ENCODE measurements at regions not wholly inside any gene's neighbourhood (a gene's known extent, or its start where the extent isn't known, plus 50 kb on each side); places are given as distances from the start of the nearest gene placed in this dataset.

DNA sequence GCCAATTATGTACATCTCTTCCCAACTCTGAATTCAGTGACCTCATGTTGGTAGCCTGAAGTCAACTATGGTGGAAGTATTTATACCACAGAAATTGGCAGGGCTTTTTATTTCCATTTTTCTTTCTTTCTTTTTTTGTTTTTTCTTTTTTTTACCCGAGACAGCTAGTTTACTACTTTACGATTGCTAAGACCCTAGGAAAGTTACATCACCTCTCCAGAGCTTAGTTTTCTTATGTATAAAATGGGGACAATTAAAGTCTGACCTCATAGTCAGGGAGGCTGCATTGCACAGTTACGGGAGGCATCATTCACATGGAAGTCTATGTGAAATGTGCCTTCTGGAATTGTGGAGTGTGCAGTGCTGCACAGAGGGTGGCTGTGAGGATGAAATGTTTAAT lies 194.3 kb downstream of the MTX2 start:
- TF ChIP-seq, protein P1, sequence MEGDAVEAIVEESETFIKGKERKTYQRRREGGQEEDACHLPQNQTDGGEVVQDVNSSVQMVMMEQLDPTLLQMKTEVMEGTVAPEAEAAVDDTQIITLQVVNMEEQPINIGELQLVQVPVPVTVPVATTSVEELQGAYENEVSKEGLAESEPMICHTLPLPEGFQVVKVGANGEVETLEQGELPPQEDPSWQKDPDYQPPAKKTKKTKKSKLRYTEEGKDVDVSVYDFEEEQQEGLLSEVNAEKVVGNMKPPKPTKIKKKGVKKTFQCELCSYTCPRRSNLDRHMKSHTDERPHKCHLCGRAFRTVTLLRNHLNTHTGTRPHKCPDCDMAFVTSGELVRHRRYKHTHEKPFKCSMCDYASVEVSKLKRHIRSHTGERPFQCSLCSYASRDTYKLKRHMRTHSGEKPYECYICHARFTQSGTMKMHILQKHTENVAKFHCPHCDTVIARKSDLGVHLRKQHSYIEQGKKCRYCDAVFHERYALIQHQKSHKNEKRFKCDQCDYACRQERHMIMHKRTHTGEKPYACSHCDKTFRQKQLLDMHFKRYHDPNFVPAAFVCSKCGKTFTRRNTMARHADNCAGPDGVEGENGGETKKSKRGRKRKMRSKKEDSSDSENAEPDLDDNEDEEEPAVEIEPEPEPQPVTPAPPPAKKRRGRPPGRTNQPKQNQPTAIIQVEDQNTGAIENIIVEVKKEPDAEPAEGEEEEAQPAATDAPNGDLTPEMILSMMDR (IDR thresholded peaks at IDR 0.05): no peak
- no peak for TF ChIP-seq POLR2AphosphoS5 (IDR thresholded peaks at IDR 0.05; ENCODE audit: low read depth, low read length)
